ENCODE measurements at regions not wholly inside any gene's neighbourhood (a gene's known extent, or its start where the extent isn't known, plus 50 kb on each side); places are given as distances from the start of the nearest gene placed in this dataset.

- Histone ChIP-seq H3K4me3 (ENCODE audit: low read length) (no peak overlapping the region), H3F3A (ENCODE audit: low read length, unreplicated experiment) (no peaks in the 10 kb centered on the region), H3K4me2 (ENCODE audit: low read length) (no peak overlapping the region), H3K4me1 (ENCODE audit: insufficient read depth, low read length) (no peaks in the 10 kb centered on the region), H3K9me2 (replicated peaks; ENCODE audit: low read length) (no peaks in the 10 kb centered on the region), H3K36me3 (ENCODE audit: low read depth, low read length) (no peaks in the 10 kb centered on the region), H3K79me2 (ENCODE audit: low read length) (no peaks in the 10 kb centered on the region), H2AFZ (ENCODE audit: low read length) (no peak overlapping the region), H3K27ac (ENCODE audit: low read length) (no peak overlapping the region), H3K27me3 (ENCODE audit: low read length) (no peaks in the 10 kb centered on the region), H3K9me3 (ENCODE audit: low read length) (0 out of 2 replicates have a peak, but pooled peaks cover 8% of the 10 kb centered on the region), H3K9ac (ENCODE audit: low read length) (no peak overlapping the region), H4K20me1 (ENCODE audit: low read length) (no peaks in the 10 kb centered on the region)
- CTCF ChIA-PET, result no interaction called here
- TF ChIP-seq EZH2phosphoT487 (IDR thresholded peaks at IDR 0.05; ENCODE audit: borderline replicate concordance, low read length), result no peak
- TF ChIP-seq EZH2 (IDR thresholded peaks at IDR 0.05; ENCODE audit: low read length, unreplicated experiment), result no peak
- TF ChIP-seq, protein P1, sequence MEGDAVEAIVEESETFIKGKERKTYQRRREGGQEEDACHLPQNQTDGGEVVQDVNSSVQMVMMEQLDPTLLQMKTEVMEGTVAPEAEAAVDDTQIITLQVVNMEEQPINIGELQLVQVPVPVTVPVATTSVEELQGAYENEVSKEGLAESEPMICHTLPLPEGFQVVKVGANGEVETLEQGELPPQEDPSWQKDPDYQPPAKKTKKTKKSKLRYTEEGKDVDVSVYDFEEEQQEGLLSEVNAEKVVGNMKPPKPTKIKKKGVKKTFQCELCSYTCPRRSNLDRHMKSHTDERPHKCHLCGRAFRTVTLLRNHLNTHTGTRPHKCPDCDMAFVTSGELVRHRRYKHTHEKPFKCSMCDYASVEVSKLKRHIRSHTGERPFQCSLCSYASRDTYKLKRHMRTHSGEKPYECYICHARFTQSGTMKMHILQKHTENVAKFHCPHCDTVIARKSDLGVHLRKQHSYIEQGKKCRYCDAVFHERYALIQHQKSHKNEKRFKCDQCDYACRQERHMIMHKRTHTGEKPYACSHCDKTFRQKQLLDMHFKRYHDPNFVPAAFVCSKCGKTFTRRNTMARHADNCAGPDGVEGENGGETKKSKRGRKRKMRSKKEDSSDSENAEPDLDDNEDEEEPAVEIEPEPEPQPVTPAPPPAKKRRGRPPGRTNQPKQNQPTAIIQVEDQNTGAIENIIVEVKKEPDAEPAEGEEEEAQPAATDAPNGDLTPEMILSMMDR (conservative IDR thresholded peaks at IDR 0.05; ENCODE audit: low read depth, low read length), result no peak
- no peak for ATAC-seq
- no TSS peak for BruUV-seq (replicated peaks)
- intact Hi-C loops (cut with micrococcal nuclease), result no loop called here
- no peak for DNase-seq
- POLR2A ChIA-PET (ENCODE audit: unreplicated experiment), result no interaction called here
Measured at GRCh38 chr10:55813451-55814170, 547.4 kb downstream of the ZWINT start.

GRCh38 chr10:55803055-55803454 lies 558.0 kb downstream of the ZWINT start:
- Histone ChIP-seq H3K9ac (ENCODE audit: low read length) (no peak overlapping the region), H4K20me1 (ENCODE audit: low read length) (no peaks in the 10 kb centered on the region), H3K4me3 (ENCODE audit: low read length) (no peak overlapping the region), H3K27me3 (ENCODE audit: low read length) (no peaks in the 10 kb centered on the region), H3K27ac (ENCODE audit: low read length) (no peak overlapping the region), H3K9me2 (replicated peaks; ENCODE audit: low read length) (no peaks in the 10 kb centered on the region), H3K4me1 (ENCODE audit: insufficient read depth, low read length) (no peaks in the 10 kb centered on the region), H3F3A (ENCODE audit: low read length, unreplicated experiment) (no peaks in the 10 kb centered on the region), H3K36me3 (ENCODE audit: low read depth, low read length) (no peaks in the 10 kb centered on the region), H2AFZ (ENCODE audit: low read length) (no peak overlapping the region), H3K79me2 (ENCODE audit: low read length) (no peaks in the 10 kb centered on the region), H3K4me2 (ENCODE audit: low read length) (no peak overlapping the region), H3K9me3 (ENCODE audit: low read length) (peaks cover 12% of the 10 kb centered on the region; the same call in 1 of the 2 replicates)
- TF ChIP-seq, protein P1 (conservative IDR thresholded peaks at IDR 0.05; ENCODE audit: low read depth, low read length), result no peak
- TF ChIP-seq EZH2phosphoT487 (IDR thresholded peaks at IDR 0.05; ENCODE audit: borderline replicate concordance, low read length) (no peak), EZH2 (IDR thresholded peaks at IDR 0.05; ENCODE audit: low read length, unreplicated experiment) (no peak)
- DNase-seq (no peak), ATAC-seq (no peak)
- intact Hi-C loops (cut with micrococcal nuclease), result no loop called here
- ChIA-PET CTCF (no interaction called here), POLR2A (ENCODE audit: unreplicated experiment) (no interaction called here)
- BruUV-seq (replicated peaks), result no TSS peak

DNA sequence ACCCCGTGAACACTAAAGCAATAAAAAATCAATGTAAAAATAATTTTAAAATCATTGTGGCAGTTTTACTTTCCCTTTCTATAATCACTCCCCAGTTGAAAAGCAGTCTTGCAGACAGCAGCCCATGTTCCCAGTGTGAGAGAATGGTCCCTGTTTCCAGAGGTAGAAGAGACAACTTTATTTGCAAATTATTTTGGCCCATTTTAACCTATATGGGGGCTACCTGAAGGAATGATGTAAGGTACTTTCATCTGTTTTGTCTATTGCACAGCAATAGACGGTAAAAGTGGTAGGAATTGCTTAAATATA lies 559.8 kb downstream of the ZWINT start:
- ATAC-seq (no peak), DNase-seq (no peak)
- H3K27me3 ChIP-seq (ENCODE audit: low read length), result no peaks in the 10 kb centered on the region
- H3F3A ChIP-seq (ENCODE audit: low read length, unreplicated experiment), result no peaks in the 10 kb centered on the region
- no peak overlapping the region for H3K4me2 ChIP-seq (ENCODE audit: low read length)
- no peaks in the 10 kb centered on the region for H3K36me3 ChIP-seq (ENCODE audit: low read depth, low read length)
- no peaks in the 10 kb centered on the region for H4K20me1 ChIP-seq (ENCODE audit: low read length)
- no peak overlapping the region for H2AFZ ChIP-seq (ENCODE audit: low read length)
- peaks cover 12% of the 10 kb centered on the region; the same call in 1 of the 2 replicates for H3K9me3 ChIP-seq (ENCODE audit: low read length)
- CTCF ChIA-PET, result no interaction called here
- H3K4me3 ChIP-seq (ENCODE audit: low read length), result no peak overlapping the region
- H3K9ac ChIP-seq (ENCODE audit: low read length), result no peak overlapping the region
- intact Hi-C loops (cut with micrococcal nuclease), result no loop called here
- no peaks in the 10 kb centered on the region for H3K4me1 ChIP-seq (ENCODE audit: insufficient read depth, low read length)
- no peak overlapping the region for H3K27ac ChIP-seq (ENCODE audit: low read length)
- POLR2A ChIA-PET (ENCODE audit: unreplicated experiment), result no interaction called here
- TF ChIP-seq EZH2phosphoT487 (IDR thresholded peaks at IDR 0.05; ENCODE audit: borderline replicate concordance, low read length) (no peak), EZH2 (IDR thresholded peaks at IDR 0.05; ENCODE audit: low read length, unreplicated experiment) (no peak)
- TF ChIP-seq, protein P1 (conservative IDR thresholded peaks at IDR 0.05; ENCODE audit: low read depth, low read length), result no peak
- no TSS peak for BruUV-seq (replicated peaks)
- no peaks in the 10 kb centered on the region for H3K9me2 ChIP-seq (replicated peaks; ENCODE audit: low read length)
- no peaks in the 10 kb centered on the region for H3K79me2 ChIP-seq (ENCODE audit: low read length)
